ENCODE measurements at regions not wholly inside any gene's neighbourhood (a gene's known extent, or its start where the extent isn't known, plus 50 kb on each side); places are given as distances from the start of the nearest gene placed in this dataset.

DNA sequence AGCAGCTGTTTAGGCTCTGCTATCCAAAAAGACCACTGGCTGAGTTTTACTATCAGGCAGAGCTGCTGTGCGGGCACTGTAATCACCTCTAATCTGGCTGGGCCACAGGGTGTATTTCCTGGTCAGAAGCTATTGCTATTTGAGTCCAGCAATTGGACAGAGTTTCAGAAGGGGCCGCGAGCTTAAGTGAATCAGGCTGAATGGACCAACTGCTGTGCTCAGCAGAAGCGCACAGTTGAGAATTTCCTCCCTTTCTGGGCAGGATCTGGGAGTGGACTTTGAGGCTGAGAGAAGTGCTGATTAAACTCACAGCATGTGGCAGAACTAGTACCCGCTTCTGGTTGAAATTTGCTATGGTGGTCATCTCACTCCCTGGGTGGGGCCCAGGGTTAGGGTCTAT lies 251.8 kb downstream of the INSIG2 start:
- H3K27me3 Mint-ChIP-seq (ENCODE audit: unreplicated experiment) = no peaks in the 10 kb centered on the region
- DNase-seq = no peak
- H3K9me3 Mint-ChIP-seq (ENCODE audit: low read depth, unreplicated experiment) = no peaks in the 10 kb centered on the region
- no peak overlapping the region for H3K27ac Mint-ChIP-seq (ENCODE audit: unreplicated experiment)
- no peaks in the 10 kb centered on the region for H3K36me3 Mint-ChIP-seq (ENCODE audit: insufficient read depth, unreplicated experiment)
- TF ChIP-seq, protein P1, sequence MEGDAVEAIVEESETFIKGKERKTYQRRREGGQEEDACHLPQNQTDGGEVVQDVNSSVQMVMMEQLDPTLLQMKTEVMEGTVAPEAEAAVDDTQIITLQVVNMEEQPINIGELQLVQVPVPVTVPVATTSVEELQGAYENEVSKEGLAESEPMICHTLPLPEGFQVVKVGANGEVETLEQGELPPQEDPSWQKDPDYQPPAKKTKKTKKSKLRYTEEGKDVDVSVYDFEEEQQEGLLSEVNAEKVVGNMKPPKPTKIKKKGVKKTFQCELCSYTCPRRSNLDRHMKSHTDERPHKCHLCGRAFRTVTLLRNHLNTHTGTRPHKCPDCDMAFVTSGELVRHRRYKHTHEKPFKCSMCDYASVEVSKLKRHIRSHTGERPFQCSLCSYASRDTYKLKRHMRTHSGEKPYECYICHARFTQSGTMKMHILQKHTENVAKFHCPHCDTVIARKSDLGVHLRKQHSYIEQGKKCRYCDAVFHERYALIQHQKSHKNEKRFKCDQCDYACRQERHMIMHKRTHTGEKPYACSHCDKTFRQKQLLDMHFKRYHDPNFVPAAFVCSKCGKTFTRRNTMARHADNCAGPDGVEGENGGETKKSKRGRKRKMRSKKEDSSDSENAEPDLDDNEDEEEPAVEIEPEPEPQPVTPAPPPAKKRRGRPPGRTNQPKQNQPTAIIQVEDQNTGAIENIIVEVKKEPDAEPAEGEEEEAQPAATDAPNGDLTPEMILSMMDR (IDR thresholded peaks at IDR 0.05; ENCODE audit: unreplicated experiment) = no peak
- intact Hi-C loops (cut with micrococcal nuclease; ENCODE audit: unreplicated experiment) = no loop called here
- H3K4me3 Mint-ChIP-seq (ENCODE audit: low read depth, unreplicated experiment) = no peak overlapping the region
- H3K4me1 Mint-ChIP-seq (ENCODE audit: low read depth, unreplicated experiment) = no peaks in the 10 kb centered on the region
- no TSS peak for BruUV-seq (replicated peaks)
- CTCF ChIA-PET = no interaction called here

DNA sequence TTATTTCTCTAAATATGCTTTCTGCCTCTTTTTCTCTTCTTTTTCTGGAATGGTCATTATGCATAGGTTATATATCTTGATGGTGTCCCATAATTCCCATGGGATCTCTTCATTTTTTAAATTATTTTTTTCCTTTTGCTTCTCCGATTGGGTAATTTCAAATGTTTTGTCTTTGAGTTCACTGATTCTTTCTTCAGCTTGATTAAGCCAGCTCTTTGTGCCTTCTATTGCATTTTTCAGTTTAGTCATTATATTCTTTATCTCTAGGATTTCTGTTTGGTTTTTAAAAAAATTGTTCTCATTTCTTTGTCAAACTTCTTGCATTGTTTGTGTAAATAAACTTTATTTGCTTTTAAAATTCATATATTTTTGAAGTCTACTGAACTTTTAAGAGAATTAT lies 251.1 kb downstream of the INSIG2 start:
- no peak overlapping the region for H3K4me3 Mint-ChIP-seq (ENCODE audit: low read depth, unreplicated experiment)
- no peaks in the 10 kb centered on the region for H3K4me1 Mint-ChIP-seq (ENCODE audit: low read depth, unreplicated experiment)
- intact Hi-C loops (cut with micrococcal nuclease; ENCODE audit: unreplicated experiment) = no loop called here
- no peaks in the 10 kb centered on the region for H3K36me3 Mint-ChIP-seq (ENCODE audit: insufficient read depth, unreplicated experiment)
- no peaks in the 10 kb centered on the region for H3K9me3 Mint-ChIP-seq (ENCODE audit: low read depth, unreplicated experiment)
- no TSS peak for BruUV-seq (replicated peaks)
- no peaks in the 10 kb centered on the region for H3K27me3 Mint-ChIP-seq (ENCODE audit: unreplicated experiment)
- TF ChIP-seq, protein P1 (IDR thresholded peaks at IDR 0.05; ENCODE audit: unreplicated experiment) = no peak
- H3K27ac Mint-ChIP-seq (ENCODE audit: unreplicated experiment) = no peak overlapping the region
- no peak for DNase-seq
- CTCF ChIA-PET = no interaction called here

DNA sequence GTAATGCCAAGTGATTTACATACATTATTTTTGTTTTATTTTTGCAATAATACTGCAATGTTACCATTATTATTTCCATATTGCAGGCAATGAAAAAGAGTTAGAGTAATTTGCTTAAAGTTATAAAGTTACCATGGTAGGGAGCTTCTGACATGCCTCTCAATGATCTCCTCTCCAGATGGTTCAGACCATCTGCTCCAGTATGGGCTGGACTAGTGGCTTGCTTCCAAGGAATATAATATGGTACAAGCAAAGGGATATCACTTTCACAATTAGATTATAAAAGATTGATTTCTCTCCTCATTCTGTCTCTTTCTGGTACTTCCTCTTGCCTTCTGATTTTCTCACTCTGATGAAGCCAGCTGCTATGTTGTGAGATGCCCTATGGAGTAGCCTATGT lies 245.4 kb downstream of the INSIG2 start:
- no peaks in the 10 kb centered on the region for H3K27me3 Mint-ChIP-seq (ENCODE audit: unreplicated experiment)
- CTCF ChIA-PET = no interaction called here

DNA sequence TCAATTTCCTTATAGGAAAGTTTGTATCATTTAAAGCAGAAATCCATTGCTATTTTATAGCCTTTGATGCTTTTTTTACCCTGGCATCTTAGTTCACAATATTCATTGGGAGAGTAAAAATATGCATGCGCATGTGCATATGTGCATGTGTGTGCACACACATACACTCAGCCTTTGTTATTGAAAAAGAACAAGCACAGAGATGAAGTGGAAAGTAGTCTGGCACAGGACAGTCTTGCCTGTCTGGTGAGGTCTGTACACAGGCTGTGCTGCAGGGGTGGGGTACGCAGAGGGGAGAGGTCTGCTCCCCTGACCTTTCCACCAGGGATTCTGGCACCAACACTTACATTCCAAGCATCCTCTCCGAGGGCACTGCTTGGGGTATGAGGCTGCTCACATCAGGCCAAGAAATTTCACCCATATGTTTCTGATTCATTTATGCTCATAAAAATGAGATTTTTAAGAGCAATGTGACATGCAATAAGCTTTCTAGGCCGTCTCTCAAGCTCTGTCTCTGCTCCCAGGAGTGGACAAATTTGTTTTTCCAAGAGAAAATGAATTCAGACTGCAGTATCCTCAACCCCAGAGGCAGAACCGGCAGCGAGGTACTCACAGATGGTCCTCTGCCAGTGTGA lies 237.2 kb downstream of the INSIG2 start:
- no peak for DNase-seq
- Mint-ChIP-seq H3K4me3 (ENCODE audit: low read depth, unreplicated experiment) (no peak overlapping the region), H3K9me3 (ENCODE audit: low read depth, unreplicated experiment) (peaks cover 3% of the 10 kb centered on the region), H3K36me3 (ENCODE audit: insufficient read depth, unreplicated experiment) (no peaks in the 10 kb centered on the region), H3K4me1 (ENCODE audit: low read depth, unreplicated experiment) (peaks cover 17% of the 10 kb centered on the region), H3K27ac (ENCODE audit: unreplicated experiment) (no peak overlapping the region), H3K27me3 (ENCODE audit: unreplicated experiment) (no peaks in the 10 kb centered on the region)
- CTCF ChIA-PET = no interaction called here
- BruUV-seq (replicated peaks) = no TSS peak
- TF ChIP-seq, protein P1 (IDR thresholded peaks at IDR 0.05; ENCODE audit: unreplicated experiment) = no peak
- intact Hi-C loops (cut with micrococcal nuclease; ENCODE audit: unreplicated experiment) = no loop called here

More for the DNA sequence above, 245.4 kb downstream of the INSIG2 start:
- no peak for DNase-seq
- TF ChIP-seq, protein P1 (IDR thresholded peaks at IDR 0.05; ENCODE audit: unreplicated experiment) = no peak
- BruUV-seq (replicated peaks) = no TSS peak
- Mint-ChIP-seq H3K27ac (ENCODE audit: unreplicated experiment) (no peak overlapping the region), H3K4me1 (ENCODE audit: low read depth, unreplicated experiment) (no peaks in the 10 kb centered on the region), H3K9me3 (ENCODE audit: low read depth, unreplicated experiment) (no peaks in the 10 kb centered on the region), H3K36me3 (ENCODE audit: insufficient read depth, unreplicated experiment) (no peaks in the 10 kb centered on the region), H3K4me3 (ENCODE audit: low read depth, unreplicated experiment) (no peak overlapping the region)
- intact Hi-C loops (cut with micrococcal nuclease; ENCODE audit: unreplicated experiment) = no loop called here
